ENCODE measurements at regions not wholly inside any gene's neighbourhood (a gene's known extent, or its start where the extent isn't known, plus 50 kb on each side); places are given as distances from the start of the nearest gene placed in this dataset.

DNA sequence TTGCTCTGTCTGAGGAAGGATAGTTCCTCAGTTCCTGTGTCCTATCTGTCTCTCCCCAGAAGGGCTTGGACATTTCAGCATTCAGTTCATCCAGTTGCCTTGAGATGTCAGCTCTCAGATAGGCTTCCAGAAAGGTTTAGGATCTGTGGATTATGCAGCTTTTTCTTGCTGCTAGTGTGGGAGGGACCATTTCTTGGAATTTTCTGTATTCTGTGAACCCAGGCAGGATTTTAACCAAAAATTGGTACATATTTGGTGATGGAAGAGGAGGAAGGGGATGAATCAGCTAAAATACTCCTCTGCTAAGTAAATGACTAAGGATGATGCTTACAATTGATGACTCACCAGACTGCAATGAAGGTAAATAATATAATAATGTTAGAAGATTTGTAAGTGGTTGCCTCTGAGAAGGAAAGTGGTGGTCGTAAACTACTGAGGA is 58.6 kb upstream of the DOCK10 start:
- TF ChIP-seq, protein P1, sequence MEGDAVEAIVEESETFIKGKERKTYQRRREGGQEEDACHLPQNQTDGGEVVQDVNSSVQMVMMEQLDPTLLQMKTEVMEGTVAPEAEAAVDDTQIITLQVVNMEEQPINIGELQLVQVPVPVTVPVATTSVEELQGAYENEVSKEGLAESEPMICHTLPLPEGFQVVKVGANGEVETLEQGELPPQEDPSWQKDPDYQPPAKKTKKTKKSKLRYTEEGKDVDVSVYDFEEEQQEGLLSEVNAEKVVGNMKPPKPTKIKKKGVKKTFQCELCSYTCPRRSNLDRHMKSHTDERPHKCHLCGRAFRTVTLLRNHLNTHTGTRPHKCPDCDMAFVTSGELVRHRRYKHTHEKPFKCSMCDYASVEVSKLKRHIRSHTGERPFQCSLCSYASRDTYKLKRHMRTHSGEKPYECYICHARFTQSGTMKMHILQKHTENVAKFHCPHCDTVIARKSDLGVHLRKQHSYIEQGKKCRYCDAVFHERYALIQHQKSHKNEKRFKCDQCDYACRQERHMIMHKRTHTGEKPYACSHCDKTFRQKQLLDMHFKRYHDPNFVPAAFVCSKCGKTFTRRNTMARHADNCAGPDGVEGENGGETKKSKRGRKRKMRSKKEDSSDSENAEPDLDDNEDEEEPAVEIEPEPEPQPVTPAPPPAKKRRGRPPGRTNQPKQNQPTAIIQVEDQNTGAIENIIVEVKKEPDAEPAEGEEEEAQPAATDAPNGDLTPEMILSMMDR (IDR thresholded peaks at IDR 0.05) = no peak
- TF ChIP-seq, protein P2, sequence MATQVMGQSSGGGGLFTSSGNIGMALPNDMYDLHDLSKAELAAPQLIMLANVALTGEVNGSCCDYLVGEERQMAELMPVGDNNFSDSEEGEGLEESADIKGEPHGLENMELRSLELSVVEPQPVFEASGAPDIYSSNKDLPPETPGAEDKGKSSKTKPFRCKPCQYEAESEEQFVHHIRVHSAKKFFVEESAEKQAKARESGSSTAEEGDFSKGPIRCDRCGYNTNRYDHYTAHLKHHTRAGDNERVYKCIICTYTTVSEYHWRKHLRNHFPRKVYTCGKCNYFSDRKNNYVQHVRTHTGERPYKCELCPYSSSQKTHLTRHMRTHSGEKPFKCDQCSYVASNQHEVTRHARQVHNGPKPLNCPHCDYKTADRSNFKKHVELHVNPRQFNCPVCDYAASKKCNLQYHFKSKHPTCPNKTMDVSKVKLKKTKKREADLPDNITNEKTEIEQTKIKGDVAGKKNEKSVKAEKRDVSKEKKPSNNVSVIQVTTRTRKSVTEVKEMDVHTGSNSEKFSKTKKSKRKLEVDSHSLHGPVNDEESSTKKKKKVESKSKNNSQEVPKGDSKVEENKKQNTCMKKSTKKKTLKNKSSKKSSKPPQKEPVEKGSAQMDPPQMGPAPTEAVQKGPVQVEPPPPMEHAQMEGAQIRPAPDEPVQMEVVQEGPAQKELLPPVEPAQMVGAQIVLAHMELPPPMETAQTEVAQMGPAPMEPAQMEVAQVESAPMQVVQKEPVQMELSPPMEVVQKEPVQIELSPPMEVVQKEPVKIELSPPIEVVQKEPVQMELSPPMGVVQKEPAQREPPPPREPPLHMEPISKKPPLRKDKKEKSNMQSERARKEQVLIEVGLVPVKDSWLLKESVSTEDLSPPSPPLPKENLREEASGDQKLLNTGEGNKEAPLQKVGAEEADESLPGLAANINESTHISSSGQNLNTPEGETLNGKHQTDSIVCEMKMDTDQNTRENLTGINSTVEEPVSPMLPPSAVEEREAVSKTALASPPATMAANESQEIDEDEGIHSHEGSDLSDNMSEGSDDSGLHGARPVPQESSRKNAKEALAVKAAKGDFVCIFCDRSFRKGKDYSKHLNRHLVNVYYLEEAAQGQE (IDR thresholded peaks at IDR 0.05; ENCODE audit: insufficient read depth in 1 of 2, low read depth in 2 of 2, low read length in 1 of 2) = no peak
- no peak for TF ChIP-seq POLR2AphosphoS5 (IDR thresholded peaks at IDR 0.05; ENCODE audit: low read depth, low read length)
- no peak for TF ChIP-seq TCF7L2 (IDR thresholded peaks at IDR 0.05; ENCODE audit: low read depth, low read length)

Measured in Panc1 (cell line).